ENCODE measurements at regions not wholly inside any gene's neighbourhood (a gene's known extent, or its start where the extent isn't known, plus 50 kb on each side); places are given as distances from the start of the nearest gene placed in this dataset.

GRCh38 chr9:115914291-115914690 is 239.3 kb upstream of the PAPPA start:
- no peak for DNase-seq

DNA sequence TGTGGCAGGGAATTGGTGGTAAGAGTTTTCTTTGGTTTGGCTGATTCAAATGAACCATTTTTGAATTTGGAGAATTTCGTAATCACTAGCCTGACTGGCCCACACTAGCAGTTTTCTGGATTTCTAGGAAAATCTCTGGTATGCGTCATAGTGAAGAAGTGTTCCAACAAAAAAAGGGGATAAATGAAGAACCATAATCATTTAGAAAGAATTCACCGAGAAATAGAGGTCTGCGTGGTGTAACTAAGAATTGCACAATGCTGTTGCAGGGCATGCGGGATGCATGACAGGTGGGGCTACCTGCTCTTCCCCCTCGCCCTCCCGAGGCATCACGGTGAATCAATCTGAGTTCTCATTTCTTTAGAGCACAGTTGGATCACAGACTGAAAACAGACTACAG is 232.3 kb upstream of the PAPPA start:
- no peak for DNase-seq

- no peak for DNase-seq
Observed at GRCh38 chr9:115922444-115922843, 231.1 kb upstream of the PAPPA start.

GRCh38 chr9:115923410-115923809 is 230.2 kb upstream of the PAPPA start:
- DNase-seq = no peak

DNA sequence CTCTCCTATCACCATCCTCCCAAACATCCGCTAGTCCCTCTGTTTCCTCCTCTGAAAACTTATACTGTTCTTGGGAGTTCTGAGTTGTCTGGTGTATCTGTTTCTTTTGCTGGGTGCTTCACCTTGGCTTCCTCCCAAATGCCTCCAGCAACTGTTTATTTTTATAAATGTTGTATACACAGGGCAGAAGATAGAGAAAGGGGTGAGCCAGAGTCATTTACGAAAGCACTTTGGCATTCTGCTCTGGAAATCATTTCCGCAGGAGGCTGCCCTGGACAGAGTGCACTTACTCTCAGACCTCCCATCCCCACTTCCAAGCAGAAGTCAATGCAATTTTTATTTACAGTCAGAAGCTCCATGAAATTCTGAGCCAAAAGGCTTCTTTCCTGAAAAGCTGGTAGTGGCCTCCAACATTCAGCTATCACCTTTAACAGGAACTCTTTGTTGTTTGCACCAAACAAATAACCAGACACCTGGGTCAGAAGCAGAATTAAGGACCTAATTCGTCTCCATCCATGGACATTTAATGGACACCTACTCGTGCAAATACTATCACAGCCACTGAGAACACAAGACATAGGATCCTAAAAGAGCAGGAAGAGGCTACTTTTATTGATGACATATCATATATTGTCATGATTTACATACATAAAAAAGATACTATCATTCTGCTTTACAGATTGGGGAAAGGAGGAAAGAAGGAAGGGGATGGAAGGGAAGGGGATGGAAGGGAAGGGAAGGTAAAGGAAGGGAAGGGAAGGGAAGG is 229.5 kb upstream of the PAPPA start:
- DNase-seq = no peak

GRCh38 chr9:115924669-115924987 is 229.0 kb upstream of the PAPPA start:
- no peak for DNase-seq

- DNase-seq = no peak
Observed at GRCh38 chr9:115925424-115925823, 228.2 kb upstream of the PAPPA start.

GRCh38 chr9:115930472-115930871 is 223.1 kb upstream of the PAPPA start:
- no peak for DNase-seq

DNA sequence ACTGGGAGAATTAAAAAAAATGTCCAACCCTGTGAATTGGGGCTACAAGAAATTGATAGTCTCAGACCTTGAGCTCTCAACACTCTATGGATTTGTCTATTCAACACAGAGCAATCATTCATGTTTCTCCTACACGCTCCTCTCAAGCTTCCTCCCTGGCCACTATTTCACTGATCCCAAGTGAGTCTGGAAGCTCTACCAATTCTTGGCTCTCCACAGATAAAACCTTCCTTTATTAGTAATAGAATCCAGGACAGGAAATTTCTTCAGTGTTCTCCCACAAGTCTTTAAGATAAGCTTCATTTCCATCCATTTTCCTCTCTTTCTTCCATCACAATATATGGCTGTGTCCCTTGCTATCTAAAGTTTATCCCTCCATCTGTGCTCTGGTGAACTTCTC is 215.1 kb upstream of the PAPPA start:
- DNase-seq = no peak

GRCh38 chr9:115939065-115939765 is 214.4 kb upstream of the PAPPA start:
- no peak for DNase-seq

DNA sequence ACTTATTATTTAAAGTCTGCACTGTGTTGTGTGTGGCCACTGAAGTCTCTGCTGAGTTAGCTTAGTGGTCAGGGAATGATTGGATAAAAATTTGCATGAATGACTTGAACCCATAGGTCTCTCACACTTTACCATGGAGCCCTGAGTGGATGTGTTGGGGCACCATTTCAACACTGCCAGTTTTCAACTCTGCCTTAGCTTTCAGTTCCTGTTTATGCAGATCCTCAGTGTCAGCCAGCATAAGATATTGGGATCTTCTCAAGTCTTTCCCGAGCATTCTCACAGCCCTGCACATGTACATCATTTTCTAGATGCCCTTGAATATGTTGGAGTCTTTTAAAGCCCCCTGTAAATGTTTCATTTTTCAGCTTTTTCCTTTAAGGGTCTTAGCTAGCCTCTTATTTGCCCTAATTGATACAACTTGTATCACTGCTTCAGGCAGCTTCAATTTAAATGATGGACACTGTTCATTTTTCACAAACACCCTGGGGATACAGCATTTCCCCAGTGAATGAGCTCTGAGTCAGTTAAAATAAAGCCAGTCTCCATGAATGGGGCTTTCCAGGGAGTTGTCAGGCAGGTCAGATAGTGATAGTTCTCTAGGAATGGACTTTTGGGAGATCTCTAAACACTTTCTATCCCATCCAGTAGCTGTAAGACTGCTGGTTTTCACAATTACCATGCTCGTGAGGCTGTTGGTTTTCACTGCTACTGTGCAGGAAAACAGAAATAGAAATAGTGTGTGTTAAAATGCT is 211.9 kb upstream of the PAPPA start:
- no peak for DNase-seq

- no peak for DNase-seq
Observed at GRCh38 chr9:115943431-115944165, 210.0 kb upstream of the PAPPA start.

DNA sequence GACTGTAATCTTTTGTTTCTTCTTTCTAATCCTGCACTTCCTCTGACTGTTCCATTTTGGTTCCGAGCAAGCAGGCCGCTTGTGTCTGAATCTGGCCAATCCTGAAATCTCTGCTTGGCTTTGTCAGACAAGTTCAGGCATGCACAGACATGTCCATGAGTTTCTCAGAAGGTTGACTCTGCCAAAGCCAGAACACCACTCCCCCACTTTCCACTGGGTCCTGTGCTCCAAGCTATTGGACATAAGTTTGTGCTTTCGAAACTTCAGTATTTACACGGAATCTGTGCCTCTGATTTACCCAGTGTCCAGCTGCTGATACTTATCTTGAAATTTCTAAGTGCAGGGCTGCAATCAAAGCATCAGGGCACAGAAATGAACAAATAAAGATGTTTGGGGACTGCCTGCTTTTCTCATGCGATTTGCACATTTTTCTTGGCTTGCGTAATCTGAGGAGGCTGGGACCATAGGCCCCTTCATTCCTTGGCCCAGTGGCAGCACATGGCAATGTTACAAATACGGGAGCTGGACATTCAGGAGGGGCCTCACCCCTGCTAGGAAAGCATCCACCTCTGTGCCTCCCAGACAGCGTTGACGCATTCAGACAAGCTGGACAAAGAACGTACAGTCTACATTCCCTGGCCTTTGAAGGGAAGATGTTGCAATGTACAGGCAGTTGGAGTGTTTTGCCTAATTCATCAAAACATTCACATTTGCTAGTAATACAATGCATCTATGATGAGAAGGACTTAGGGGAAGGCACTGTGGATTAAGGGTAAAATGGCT is 209.2 kb upstream of the PAPPA start:
- no peak for DNase-seq

GRCh38 chr9:115945009-115945431 is 208.6 kb upstream of the PAPPA start:
- DNase-seq = no peak

DNA sequence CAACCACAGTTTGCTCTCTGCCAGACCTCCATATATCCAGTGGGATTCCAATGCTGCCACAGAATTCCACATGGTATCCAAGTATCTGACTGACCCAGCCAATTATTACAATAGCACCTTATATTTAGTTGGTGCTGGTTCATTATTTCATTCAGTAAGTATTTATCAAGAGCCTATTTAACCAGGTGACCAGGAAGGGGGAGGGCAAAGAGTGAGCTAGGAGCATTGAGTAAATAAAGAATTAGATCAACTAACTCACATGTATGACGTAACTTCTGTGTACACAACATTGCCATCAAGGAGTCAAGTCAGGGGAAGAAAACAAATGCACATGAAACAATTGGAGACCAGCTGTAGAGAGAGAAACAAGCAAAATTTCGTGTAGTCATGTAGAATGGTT is 207.1 kb upstream of the PAPPA start:
- DNase-seq = no peak

DNA sequence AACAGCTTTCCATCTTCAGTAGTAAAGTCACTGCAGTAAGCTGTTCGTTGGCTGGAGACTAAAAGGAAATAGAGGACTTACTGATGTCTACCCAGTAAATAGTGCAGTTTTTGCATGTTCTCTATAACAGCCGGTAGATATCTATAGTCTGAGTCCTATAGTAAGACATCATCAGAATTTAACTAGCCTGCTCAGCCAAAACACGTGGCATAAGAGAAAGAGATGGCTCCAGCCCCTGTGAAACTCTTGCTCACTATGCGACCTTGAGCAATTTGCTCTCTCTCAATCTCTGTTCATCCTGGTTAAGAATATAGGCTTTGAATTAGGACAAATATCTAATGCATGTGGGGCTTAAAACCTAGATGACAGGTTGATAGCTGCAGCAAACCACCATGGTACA is 201.6 kb upstream of the PAPPA start:
- DNase-seq = no peak

DNA sequence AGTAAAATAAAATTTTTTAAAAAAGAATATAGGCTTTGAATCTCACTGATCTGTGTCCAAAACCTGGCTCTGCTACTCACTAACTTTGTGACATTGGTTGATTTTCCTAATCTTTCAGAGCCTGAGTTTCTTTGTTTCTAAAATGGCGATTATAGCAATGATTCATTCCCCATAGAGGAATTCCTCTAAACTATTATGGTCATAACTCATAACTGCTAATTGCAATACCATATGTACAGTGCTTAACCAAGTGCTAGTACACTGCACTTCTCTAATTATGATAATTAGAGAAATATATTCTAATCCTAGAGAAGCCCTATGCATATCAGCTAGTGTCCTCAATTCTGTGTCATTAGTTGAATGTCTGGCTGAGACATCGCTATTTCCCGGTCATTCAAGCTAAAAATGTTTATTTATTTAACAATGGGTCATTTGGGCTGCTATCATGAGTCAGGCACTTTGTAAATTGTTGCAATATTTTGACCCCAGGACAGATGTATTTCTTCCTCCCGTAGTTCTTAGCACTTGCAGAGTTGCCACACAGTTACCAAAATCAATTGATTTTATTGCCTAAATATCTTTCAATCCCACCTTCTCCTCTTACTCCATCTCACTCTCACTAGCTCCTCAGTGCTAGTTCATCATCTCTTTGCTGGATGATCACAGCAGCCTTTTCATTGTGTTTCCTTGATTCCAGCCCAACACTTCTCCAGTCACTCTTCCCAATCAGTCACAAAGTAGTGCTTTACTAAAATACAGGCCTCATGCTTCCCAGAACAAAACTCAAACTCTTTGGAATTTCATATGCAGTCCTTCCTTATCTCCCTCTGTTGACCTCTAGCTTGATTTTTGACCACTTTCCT is 200.9 kb upstream of the PAPPA start:
- no peak for DNase-seq

DNA sequence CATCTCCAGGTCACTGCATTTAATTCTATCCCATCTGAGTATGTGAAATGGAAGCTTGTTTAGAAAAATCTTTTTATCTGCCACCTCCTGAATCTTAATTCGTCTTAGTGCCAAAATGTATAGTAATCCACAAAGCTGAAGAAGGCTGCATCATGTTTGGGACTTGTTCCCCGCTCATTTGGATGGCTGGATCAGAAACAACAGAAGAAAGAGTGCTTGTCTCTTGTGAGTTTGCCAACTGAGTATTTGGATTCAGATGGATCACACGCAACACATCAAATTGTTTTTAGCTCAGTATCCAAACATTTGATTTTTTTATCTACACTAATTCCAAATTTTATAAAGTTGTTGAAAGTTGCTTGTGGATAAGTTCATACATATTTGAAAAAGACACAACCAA is 197.2 kb upstream of the PAPPA start:
- no peak for DNase-seq

DNA sequence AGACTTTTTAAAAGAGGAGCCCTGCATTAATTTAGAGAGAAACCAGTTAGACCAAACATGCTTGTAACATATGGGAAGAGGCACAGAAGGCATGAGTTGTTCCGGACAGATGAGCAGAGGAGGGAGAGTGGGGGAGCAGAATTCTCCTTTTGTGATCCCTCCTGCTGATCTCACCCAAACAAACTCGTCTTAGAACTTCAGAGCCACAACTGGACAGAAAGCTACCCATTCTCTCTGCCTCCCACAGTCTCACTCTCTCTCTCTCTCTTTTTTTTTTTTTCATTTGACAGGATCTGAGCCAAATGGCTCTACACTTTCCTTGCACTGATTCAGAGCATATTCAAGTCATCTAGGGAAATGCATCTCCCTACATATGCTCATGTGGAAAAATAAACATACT is 196.0 kb upstream of the PAPPA start:
- DNase-seq = no peak

GRCh38 chr9:115964710-115965347 is 188.8 kb upstream of the PAPPA start:
- DNase-seq = no peak

DNA sequence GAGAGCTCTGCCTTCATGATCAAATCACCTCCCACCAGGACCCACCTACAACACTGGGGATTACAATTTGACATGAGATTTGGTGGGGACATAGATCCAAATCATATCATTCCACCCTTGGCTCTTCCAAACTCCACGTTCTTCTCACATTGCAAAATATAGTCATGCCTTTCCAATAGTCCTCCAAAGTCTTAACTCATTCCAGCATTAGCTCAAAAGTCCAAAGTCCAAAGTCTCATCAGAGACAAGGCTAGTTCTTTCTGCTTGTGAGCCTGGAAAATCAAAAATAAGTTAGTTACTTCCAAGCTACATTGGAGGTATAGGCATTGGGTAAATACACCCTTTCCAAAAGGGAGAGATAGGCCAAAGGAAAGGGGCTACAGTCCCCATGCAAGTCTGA is 186.9 kb upstream of the PAPPA start:
- no peak for DNase-seq

Data from activated CD4-positive, alpha-beta T cell treated with anti-CD3 and anti-CD28 coated beads, Interleukin-2, amount 50 U/mL, for 48 hours (primary cell).